HFFc6 (cell line): ENCODE measurements at regions not wholly inside any gene's neighbourhood (a gene's known extent, or its start where the extent isn't known, plus 50 kb on each side); places are given as distances from the start of the nearest gene placed in this dataset.

Experiments
- DNase-seq: peaks from one replicate; pipeline ENCODE4 v3.0.0-alpha.2; 2018
- H3K27ac Mint-ChIP-seq: 2 replicates; pipeline ENCODE4 v1.8.0; 2020; ENCODE audit warnings: mild to moderate bottlenecking, mixed read lengths
- H3K27me3 Mint-ChIP-seq: 2 replicates; pipeline ENCODE4 v1.8.0; 2021; ENCODE audit warnings: mild to moderate bottlenecking, moderate library complexity, mixed read lengths; ENCODE audit not compliant: insufficient read depth
- H3K36me3 Mint-ChIP-seq: 2 replicates; pipeline ENCODE4 v1.8.0; 2021; ENCODE audit warnings: low read depth, mixed read lengths
- H3K4me1 Mint-ChIP-seq: 2 replicates; pipeline ENCODE4 v1.8.0; 2020; ENCODE audit warnings: low read depth, mixed read lengths
- H3K4me3 Mint-ChIP-seq: 2 replicates; pipeline ENCODE4 v1.8.0; 2020; ENCODE audit warnings: mild to moderate bottlenecking, moderate library complexity, mixed read lengths
- H3K9me3 Mint-ChIP-seq: 2 replicates; pipeline ENCODE4 v1.8.0; 2020; ENCODE audit warnings: mild to moderate bottlenecking, mixed read lengths
- CTCF ChIP-seq: fragments of 200-600 bp; sonication (generic); IDR thresholded peaks from 2 replicates; pipeline ENCODE4 v1.5.0; 2021; ENCODE audit warnings: antibody characterized with exemption, mild to moderate bottlenecking

- no peak overlapping the region for H3K4me3 Mint-ChIP-seq
- no peaks in the 10 kb centered on the region for H3K4me1 Mint-ChIP-seq
- no peak for DNase-seq
- no peak overlapping the region for H3K27ac Mint-ChIP-seq
- no peaks in the 10 kb centered on the region for H3K36me3 Mint-ChIP-seq
- H3K9me3 Mint-ChIP-seq = no peaks in the 10 kb centered on the region
- no peak for TF ChIP-seq CTCF
- no peaks in the 10 kb centered on the region for H3K27me3 Mint-ChIP-seq
Observed at GRCh38 chr6:100152201-100152600, 158.2 kb upstream of the MCHR2 start.

- Mint-ChIP-seq H3K36me3 (no peaks in the 10 kb centered on the region), H3K4me3 (no peak overlapping the region), H3K27ac (no peak overlapping the region), H3K27me3 (no peaks in the 10 kb centered on the region), H3K4me1 (no peaks in the 10 kb centered on the region), H3K9me3 (no peaks in the 10 kb centered on the region)
- no peak for DNase-seq
- TF ChIP-seq CTCF = no peak
Observed at GRCh38 chr6:100144991-100145390, 151.0 kb upstream of the MCHR2 start.

- Mint-ChIP-seq H3K4me3 (no peak overlapping the region), H3K9me3 (no peaks in the 10 kb centered on the region), H3K4me1 (peaks cover 8% of the 10 kb centered on the region), H3K36me3 (no peaks in the 10 kb centered on the region), H3K27me3 (no peaks in the 10 kb centered on the region), H3K27ac (no peak overlapping the region)
- no peak for DNase-seq
- no peak for TF ChIP-seq CTCF
Observed at GRCh38 chr6:100138346-100139022, 144.5 kb upstream of the MCHR2 start.

GRCh38 chr6:100137759-100138158 lies 143.7 kb upstream of the MCHR2 start:
- H3K4me3 Mint-ChIP-seq = no peak overlapping the region

GRCh38 chr6:100136590-100136989 lies 142.6 kb upstream of the MCHR2 start:
- H3K36me3 Mint-ChIP-seq = peaks cover 3% of the 10 kb centered on the region; the same call in 1 of the 2 replicates
- no peak for TF ChIP-seq CTCF
- no peak overlapping the region for H3K4me3 Mint-ChIP-seq
- H3K27ac Mint-ChIP-seq = no peak overlapping the region
- H3K9me3 Mint-ChIP-seq = peaks cover 8% of the 10 kb centered on the region; the same call in 1 of the 2 replicates
- H3K27me3 Mint-ChIP-seq = no peaks in the 10 kb centered on the region
- no peak for DNase-seq
- peaks cover 12% of the 10 kb centered on the region for H3K4me1 Mint-ChIP-seq

More at GRCh38 chr6:100137759-100138158, 143.7 kb upstream of the MCHR2 start:
- Mint-ChIP-seq H3K27ac (no peak overlapping the region), H3K36me3 (no peaks in the 10 kb centered on the region), H3K4me1 (peaks cover 10% of the 10 kb centered on the region), H3K27me3 (no peaks in the 10 kb centered on the region), H3K9me3 (no peaks in the 10 kb centered on the region)
- no peak for DNase-seq
- TF ChIP-seq CTCF = no peak
